Suppressor macrophage (primary cell): ENCODE measurements at regions not wholly inside any gene's neighbourhood (a gene's known extent, or its start where the extent isn't known, plus 50 kb on each side); places are given as distances from the start of the nearest gene placed in this dataset.

Experiments used
- DNase-seq, 4 experiments: peaks; one replicate each; pipeline ENCODE4 v3.0.0-alpha.2; 2020 to 2022

DNA sequence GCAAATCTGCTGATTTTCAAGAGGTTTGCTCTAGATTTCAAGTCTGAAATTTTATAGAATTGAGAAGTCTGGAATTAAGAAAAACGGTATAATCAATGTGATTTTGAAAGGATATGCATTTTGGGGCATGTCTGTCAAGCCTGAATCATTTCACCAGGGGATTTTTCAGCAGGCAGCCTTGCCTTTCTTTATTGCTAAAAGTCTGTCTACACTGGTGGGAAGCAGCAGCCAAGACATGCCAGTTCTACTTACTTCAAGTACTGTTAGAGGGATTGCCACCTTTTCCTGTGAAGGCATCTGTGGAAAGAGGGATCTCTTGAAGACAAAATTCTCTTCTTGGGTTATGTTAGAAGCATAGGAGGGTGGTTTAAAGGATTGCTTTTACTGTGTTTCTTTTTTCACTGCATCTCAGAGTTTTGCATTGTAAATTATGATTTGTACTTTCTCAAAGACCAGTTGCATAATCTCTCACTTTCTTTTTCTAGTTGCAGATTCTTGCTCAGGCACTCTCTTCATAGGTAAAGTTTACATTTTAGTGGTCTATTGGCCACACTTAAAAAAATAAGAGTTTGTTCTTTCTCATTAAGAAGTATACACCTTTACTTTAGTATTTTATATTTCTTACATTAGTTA, 837.0 kb downstream of the GALC start:
- no peak for DNase-seq

GRCh38 chr14:87153901-87154300, 839.1 kb downstream of the GALC start:
- DNase-seq: no peak

GRCh38 chr14:87153391-87153790, 839.6 kb downstream of the GALC start:
- no peak for DNase-seq

DNA sequence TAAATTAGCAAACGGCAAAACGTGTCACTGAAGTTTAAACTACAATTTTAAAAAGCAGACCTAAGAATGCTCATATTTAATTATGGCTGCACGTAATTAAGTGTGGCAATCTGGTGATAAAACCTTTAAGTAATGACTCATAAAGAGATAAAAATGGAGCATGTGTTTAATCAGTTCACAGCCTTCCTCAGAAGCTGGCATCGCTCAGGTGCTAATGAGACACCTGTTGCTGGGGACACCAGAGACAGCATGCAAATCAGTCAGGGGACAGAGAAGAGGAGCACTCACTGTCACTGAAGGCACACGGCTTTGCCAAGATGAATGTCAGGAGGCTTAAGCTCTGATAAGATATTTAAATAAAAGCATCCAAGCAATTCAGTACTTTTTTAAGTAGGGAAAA, 840.3 kb downstream of the GALC start:
- no peak for DNase-seq

GRCh38 chr14:87149583-87150354, 843.2 kb downstream of the GALC start:
- no peak for DNase-seq

DNA sequence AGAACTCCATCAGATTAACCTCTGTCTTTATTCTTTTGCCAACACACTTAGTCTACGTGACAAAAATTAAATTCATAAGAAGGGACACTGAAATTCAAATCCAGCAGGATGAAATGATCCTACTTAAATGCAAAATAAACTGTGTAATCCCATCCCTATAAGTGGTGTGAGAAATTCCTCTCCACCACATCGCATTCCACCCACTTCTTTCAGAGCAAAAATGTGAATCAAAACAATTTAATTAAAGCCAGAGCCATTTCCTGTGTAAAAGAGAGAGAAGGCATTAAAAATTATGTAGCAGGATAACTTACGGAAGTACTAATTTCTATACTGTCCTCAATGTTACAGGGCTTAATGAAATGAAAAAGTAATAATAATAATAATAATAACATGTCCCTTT, 844.3 kb downstream of the GALC start:
- no peak for DNase-seq

DNA sequence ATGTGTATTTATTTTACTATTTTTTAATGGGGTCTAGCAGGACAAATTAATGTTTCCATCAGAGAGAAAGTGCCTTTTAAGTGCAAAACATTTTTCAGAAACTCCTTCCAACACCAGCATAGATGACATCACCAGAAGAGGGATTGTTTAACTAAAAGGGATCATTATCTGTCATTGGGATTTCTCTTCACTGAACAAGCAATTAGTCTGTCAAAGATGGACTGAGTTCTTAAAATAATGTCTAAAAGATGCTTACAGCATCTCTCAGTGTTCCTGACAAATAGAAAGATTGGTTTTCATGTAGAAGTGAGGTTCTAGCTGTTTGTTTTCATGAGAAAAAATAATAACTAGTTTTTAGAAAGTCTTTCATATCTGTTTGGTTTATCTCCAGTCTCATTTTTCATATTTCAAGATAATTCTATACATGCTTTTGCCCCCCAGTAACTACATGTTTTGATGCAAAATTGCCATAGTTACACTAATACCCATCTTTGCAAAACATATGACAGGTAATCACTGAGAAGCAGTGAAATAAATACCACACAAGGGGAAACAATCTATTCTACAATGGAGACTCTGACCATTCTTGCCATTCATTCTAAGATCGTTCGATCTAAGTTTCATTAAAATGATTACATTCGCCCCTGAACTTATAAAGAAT, 850.3 kb downstream of the GALC start:
- DNase-seq: no peak

GRCh38 chr14:87141801-87142200, 851.2 kb downstream of the GALC start:
- no peak for DNase-seq

DNA sequence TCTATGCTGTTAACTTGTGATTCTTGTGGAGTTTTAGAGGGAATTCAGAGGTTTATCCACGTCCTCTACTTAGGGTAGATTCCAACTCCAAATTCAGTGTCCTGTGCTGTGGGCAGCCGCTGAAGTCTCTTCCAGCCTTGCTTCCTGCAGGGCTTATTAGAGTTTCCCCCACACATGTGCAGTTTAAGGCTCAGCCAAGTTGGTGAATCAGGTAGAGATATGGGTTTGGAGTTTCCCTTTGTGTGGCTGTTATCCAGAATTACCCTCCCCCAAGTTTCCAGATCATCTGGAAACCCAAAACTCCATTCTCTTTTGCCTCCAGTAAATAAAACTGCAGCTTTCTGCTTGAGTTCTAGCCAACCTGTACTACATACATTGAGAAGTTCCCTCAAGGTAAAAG, 853.7 kb downstream of the GALC start:
- no peak for DNase-seq

GRCh38 chr14:87133073-87133801, 859.7 kb downstream of the GALC start:
- DNase-seq: no peak

- no peak for DNase-seq
These were observed 861.1 kb downstream of the GALC start for GRCh38 chr14:87131879-87132278.

GRCh38 chr14:87122166-87122565, 870.8 kb downstream of the GALC start:
- DNase-seq: no peak

DNA sequence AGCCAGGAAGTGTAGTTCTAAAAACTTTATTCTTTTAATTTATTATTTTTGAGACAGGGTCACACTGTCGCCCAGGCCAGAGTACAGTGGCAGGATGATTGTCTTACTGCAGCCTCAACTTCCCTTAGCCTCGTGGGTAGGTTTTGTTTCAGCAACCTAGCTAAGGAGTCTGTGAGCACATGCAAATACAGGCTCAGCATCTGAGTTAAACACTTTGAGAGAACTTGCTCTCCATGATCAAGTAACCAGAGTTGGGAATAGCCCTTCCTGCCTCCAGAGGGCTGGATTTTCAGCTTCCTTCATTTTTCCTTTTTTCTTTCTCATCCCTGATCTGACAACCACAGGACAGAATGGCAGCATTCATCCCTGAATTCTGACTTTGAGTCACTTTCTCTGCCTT, 871.3 kb downstream of the GALC start:
- DNase-seq: no peak

DNA sequence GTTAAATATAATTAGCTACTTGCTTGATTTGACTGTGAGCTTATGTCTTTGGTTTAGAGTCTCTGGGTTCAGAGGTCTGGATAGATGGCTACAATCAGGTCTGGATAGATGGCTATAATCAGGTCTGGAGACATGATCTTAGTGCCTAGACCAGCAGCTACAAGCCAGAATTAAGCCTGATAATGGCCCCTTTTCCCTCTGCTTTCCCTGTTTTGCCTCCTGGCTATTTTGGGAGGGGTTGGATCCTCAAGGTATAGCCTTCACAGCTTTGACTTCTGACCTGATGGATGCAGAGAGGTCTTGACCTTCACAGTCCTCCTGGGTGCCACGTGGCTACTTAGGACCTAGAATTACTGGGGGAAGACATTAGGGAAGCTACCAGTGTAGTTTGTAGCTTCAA, 877.7 kb downstream of the GALC start:
- no peak for DNase-seq

DNA sequence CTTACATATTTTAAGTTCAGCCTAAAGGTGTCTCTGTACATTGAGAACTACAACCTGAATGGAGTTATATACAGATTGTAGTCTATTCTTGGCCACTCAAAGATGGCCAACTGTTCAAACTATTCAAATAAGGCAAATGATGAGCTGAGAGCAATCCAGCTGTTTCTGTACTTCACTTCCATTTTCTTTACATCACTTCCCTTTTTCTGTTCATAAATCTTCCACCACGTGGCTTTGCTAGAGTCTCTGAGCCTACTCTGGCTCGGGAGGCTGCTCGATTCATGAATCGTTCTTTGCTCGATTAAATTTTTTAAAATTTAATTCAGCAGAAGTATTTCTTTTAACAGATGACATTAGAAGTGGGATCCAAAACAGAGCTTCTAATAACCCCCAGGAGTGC, 879.7 kb downstream of the GALC start:
- DNase-seq: no peak

GRCh38 chr14:87111741-87112140, 881.2 kb downstream of the GALC start:
- no peak for DNase-seq

DNA sequence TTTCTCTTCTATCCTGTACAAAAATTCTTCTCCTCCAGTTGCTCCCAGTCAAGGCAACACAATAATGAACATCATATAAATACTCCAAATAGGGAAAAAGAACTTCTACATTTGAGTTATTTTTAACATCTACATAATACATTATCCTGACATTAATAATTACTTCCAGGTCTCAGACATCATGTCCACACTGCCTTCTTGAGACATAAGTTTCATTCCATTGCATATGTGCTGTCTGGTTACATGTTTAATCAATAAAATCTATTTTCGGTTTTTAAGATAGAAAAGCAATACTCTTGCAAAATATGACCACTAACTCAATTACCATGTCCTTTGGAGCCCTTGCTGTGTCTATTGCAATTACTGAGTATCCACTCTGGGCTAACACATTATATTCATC, 881.9 kb downstream of the GALC start:
- no peak for DNase-seq

DNA sequence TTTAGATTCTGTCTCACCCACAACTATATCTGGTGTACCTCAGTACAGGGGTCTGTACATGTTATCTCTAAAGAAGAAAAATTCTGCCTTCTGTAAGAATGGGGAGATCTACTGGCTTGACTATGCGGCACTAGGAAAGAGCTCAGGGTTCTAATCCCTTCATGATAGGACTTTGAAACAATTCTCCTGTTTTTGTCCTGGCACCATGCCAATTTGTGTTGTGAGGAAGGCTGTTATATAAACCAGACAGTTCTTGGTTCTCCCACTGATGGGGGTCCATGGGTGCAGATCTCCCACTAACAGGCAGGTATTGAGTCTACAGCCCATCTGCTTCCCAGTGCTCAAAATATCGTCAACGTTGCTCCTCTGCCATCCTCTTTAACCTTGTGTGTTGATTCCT, 883.7 kb downstream of the GALC start:
- DNase-seq: no peak

GRCh38 chr14:87108726-87109125, 884.3 kb downstream of the GALC start:
- DNase-seq: no peak

DNA sequence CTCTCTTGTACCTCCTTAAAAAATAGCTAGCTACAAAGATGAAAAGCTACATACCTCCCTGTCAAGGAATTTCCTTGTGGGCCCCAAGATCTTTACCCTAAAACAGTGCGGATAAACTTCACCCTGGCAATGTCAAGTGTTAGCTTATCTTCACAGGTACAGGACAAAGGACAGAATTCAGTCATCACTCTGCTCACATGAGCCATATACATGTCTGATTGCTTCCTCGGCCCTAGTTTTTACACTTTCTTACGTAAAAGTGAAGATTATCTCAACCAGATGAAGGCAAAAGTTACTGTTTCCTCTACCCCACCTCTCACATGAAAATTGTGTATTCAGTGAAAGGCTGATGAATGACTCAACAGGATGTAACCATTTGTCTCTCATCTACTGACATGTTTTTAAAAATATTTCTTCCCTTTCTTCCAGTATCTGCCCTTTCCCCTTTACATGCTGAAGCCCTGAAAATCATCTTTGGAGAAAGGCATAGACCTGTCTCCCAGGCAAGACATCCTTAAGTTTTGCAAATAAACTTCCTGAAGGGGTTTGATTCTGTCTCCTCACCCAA, 890.1 kb downstream of the GALC start:
- no peak for DNase-seq

GRCh38 chr14:87097015-87097414, 896.0 kb downstream of the GALC start:
- DNase-seq: no peak

DNA sequence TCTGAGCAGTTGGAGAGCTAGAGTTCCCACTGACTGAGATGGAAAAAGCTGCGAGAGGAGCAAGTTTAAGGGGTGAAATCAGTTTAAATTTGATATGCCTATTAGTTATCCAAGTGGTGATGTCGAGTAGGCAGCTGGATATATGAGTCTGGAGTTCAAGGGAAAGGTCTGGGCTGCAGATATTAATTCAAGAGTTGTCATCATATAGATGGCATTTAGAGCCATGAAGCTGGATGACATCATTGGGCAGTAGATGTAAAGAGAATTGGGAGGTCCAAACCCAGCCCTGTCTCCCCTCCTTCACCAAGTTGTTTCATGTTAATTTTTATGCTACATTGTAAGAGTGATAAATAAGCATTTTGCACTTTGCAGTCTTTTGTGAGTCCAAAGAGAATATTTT, 898.1 kb downstream of the GALC start:
- no peak for DNase-seq

DNA sequence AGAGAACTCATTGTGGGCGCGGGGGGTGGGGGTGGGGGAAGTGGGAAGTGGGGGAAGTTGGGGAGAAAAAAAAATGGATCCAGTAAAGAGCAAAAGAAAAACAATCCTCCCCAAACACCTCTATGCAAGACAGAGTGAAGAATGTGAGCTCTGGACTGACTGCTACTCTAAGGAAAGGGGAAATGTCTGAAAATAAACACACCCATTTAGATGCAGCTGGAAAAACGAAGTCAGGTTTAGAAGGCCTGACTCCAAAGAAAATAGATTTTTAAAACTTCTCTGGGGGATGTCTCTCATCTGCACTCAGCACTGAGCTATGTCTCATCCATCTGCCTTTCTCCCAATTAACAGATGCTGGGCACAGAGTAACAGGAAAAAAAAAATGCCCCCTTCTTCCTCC, 904.4 kb downstream of the GALC start:
- DNase-seq: no peak
